HG03378 (cell line): ENCODE measurements at regions not wholly inside any gene's neighbourhood (a gene's known extent, or its start where the extent isn't known, plus 50 kb on each side); places are given as distances from the start of the nearest gene placed in this dataset.

Source experiments
- ATAC-seq: cut with Tn5 transposase; IDR thresholded peaks from one replicate; pipeline ENCODE4 v1.9.1; 2021; ENCODE audit warnings: mild to moderate bottlenecking, moderate library complexity; ENCODE audit not compliant: unreplicated experiment

DNA sequence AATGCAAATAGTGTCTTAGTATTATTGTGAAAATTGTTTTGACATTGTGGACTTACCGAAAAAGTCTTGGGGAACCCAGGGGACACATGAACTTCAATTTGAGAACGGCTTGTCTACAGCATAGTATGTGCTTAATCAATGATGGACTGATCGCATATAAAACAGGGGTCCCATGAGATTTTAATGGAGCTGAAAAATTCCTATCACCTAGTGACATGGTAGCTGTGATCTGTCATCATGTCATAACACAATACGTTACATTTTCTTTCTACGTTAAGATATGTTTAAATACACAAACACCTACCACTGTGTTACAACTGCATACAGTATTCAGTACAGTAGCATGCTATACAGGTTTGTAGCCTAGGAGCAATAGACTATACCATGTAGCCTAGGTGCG is 153.3 kb upstream of the FOXD3 start:
- ATAC-seq = no peak

DNA sequence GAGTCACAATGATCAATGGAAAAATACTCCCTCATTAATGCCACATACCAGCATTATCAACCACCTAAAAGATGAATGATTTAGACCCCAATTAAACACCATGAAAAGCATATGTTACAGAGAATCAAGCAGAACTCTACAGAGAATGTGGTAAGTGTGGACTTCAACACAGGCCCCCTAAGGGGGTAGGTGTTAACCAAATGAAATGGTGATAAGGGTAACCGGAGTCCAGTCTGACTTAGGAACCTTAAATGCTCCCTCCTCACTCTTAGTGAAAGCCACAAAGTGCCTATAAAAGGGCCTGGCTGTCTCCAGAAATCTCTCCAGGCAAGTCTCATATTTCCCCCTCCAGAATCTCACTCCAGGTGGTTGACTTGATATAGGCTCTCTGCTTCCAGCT is 149.2 kb upstream of the FOXD3 start:
- ATAC-seq = no peak

DNA sequence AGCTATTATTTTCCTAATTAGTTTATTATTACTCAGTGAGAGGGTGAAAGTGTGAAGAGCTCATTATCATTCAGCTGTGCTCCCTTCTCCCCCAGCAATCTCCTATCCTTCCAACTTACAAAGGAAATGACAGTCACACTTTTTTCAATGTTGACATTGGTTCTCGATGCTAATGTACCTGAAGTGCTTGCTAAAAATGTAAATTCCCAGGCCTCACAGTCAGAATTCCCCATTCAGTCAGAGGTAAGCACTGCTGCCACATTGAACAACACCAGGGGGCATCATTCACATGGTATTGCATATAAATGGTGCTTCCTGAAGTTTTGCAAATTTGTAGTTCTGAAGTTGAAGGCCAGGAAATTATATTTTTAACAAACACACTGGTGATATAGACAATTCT is 132.7 kb upstream of the FOXD3 start:
- ATAC-seq = no peak

DNA sequence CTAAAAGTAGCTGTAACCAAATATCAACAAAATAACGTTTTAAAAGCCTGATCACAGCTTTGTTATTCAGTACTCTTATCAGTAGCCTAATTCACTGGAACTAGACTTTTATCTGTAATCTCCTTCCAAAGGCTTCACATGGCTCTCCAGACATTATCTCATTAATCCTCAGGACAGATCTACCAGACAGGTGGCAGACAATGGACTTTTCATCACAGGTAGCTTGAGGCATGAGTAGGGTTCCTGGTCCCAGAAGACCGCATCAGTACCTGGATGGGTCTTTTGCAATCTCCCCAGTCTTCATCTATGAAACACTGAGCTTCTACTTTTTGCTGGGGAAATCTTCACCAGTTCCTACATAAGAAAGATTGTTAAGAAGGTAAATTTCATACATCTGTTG is 132.2 kb upstream of the FOXD3 start:
- ATAC-seq = no peak

DNA sequence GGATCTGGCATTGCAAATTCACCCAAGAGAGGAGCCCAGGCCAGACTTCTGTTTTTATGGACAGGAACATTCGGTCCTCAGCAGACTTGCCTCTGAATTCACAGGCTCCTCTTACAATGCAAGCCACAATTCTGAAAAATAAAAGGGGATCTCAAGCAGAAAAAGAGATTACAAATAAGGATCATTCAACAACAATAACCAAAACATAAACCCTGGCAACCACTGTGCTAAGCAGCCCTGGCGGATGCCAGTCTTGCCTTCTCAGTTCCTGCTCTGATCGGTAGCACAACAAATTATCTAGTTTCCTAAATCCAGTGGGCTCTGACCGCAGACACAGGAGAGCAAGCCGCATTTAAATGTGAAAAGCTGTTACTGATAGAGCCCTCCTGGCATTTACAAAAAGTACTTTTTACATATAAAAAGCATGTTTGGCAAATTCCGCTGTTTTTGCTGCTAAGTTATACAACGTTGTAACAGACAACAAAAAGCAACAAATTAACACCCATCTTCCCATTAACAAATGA is 123.4 kb upstream of the FOXD3 start:
- no peak for ATAC-seq

DNA sequence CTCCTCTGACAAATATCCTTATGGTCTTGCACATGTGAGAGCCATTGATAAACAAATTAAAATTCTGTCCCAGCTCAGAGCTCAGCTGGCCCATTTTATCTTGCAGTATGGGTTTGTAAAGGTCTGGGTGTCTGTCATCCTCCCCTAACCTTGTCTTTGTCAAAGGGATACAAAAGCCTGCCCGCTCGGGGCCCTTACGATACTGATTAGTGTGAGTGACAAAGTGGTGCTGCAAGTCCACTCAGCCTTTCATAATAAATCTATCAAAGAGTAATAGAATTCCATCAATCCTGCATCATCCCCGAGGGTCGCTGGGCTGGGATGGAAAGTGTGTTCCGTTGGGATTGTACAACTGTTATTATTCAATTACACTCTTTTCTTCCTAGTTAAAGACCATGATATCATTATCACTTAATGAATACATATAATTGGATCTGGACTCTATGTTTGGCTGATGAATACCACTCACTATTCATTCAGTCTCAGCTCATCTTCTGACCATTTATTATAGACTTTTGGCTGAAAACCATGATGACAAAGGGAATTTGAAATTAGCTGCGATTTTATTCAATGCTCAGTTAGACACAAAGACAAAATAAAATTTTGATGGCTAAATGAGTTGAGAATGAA is 122.5 kb upstream of the FOXD3 start:
- no peak for ATAC-seq

DNA sequence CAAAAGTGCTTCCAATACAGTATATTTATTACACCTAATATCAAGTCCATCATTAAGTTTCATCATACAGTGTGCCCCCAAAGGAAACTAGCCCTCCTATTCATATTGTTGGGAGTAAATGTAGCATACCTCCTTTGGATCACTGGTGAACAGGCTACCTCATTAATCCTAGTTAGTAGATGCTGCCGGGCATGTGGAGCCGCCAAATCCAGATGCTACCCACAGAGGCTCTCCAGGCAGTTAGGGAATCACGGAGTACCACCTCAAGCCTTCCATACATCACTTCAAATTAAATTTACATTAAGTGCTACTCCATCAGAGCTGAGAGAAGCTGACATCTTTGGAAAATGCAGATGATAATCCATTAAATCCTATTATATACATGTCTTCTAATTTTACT is 121.7 kb upstream of the FOXD3 start:
- ATAC-seq = no peak

DNA sequence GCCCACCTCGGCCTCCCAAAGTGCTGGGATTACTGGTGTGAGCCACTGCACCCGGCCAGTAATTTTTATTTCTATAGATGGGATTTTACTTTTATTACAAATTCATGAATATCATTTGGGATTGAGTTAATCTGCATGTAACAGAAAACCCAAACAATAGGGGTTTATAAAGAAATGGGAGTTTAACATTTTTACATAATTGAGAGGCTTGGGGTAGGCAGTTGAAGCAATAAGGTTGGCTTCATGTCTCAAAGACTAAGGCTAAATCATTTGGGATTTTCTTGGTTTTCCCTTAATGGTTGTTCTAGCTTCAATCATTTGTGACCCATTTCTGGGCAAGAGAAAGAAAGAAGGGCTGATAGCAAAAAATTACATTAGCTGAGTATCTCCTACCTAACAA is 118.7 kb upstream of the FOXD3 start:
- ATAC-seq = no peak

DNA sequence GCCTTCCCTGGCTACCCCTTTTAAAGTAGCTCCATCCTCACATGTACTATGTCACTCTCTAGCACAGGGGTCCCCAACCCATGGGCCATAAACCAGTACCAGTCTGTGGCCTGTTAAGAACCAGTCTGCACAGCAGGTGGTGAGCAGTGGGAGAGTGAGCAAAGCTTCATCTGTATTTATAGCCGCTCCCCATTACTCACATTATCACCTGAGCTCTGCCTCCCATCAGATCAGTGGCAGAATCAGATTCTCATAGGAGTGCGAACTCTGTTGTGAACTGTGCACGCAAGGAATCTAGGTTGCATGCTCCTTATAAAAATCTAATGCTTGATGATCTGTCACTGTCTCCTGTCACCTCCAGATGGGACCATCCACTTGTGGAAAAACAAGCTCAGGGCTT is 116.6 kb upstream of the FOXD3 start:
- no peak for ATAC-seq

DNA sequence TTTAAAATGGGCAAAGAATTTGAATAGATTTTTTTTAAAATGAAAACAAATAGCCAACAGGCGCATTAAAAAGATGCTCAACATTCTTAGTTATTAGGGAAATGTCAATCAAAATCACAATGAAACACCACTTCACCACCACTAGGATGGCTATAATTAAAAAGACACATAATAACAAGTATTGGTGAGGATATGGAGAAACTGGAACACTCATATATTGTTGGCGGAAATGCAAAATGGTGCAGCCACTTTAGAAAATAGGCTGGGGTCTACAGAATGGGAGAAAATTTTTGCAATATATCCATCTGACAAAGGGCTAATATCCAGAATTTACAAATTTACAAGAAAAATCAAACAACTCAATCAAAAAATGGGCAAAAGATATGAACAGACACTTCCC is 107.8 kb upstream of the FOXD3 start:
- no peak for ATAC-seq

DNA sequence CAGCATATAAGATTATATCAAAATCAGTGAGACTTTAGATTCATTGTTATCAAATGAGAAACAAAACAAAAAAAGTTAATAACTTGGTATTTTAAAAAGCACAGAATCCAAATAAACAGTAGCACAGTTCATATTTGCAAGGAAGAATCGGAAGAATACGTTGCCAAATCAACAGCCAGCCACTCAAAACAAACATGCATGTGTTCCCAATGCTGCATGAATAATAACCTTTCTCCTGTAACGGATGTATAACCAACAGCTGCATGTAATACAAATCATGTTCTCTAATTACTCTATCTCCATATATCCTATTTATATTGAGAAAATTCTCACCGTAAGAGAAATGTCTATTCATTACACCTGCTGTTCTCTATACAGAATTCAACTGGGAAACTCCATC is 98.9 kb upstream of the FOXD3 start:
- no peak for ATAC-seq

DNA sequence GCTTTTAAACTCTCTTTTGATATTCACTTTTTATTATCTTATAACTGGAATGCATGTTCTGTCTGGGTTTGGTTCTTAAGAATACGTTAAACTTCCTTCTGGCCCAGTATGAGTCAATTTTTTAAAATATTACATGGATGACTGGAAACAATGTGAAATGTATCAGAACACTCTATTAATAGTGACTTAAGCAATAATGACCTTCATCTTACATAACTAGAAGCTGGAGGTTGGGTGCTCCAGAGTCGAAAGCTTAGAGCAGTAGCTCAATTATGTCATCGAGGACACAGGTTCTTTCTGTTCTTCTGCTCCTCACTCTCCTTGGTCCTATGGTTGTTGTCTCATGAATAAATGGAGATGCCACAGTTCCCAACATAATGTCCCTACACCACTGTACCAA is 91.6 kb upstream of the FOXD3 start:
- ATAC-seq = no peak

DNA sequence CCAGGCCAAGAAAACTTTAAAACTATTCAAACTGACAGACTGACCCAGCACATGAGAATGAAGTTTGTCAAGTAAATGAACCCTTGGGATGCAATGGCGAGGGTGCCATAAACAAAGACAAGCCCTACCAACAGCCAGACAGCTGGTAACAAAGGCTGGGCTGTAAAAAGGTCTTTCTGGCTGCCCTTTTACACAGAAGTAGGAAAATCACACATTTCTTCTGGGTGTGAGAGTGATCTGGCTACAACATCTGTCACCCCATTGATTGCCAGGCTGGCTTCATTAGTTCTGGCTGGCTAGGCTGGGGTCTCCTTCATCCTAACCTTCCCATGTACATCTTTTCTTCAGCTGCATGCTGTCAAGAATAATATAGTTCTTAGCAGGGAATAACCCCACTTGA is 83.6 kb upstream of the FOXD3 start:
- no peak for ATAC-seq

DNA sequence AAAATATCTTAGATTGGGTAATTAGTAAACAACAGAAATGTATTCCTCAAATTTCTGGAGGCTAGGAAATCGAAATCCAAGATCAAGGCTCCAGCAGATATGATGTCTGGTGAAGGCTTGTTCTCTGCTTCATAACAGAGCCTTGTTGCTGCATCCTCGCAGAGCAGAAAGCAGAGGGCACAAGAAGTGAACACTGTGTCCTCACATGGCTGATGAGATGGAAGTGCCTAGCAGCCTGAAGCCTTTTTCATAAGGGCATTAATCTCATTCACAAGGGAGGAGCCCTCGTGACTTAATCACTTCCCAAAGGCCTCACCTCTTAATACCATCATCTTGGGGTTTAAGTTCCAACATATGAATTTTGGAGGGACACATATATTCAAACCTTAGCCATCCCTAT is 77.2 kb upstream of the FOXD3 start:
- ATAC-seq = no peak

DNA sequence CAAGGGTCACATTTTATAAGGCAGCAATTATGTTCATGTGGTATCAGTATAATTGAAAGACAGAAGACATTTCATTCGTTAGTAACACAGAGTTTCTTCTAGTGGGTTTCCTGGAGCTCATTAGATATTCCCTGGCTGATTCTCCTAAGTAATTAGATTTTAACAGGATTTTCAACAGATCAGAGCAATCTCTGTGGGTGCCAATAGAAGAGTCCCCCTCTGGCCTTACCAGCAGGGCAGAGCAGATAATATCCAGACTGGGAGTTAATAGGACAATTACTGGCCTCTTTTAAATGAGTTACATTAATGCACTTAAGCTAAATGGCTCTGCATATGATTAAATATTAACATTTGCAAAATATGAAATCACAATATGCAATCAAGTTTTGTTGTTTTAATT is 74.2 kb upstream of the FOXD3 start:
- ATAC-seq = no peak

DNA sequence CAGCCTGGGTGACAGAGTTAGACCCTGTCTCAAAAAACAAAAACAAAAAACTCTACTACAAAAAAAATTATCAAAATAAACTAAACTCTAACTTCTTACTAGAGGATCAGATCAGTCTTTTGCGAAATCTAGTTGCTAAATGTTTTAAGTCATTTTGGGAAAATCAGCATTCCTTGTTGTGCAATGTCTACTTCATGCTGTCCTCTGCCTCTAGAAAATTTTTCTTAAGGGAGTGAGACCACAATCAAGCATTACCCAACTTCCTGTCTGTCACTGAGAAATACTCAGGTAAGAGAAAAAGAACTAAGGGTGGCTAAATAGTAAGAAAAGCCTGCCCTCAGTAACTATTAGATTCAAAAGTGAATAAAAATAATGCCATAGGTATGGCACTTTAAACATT is 67.2 kb upstream of the FOXD3 start:
- ATAC-seq = no peak

DNA sequence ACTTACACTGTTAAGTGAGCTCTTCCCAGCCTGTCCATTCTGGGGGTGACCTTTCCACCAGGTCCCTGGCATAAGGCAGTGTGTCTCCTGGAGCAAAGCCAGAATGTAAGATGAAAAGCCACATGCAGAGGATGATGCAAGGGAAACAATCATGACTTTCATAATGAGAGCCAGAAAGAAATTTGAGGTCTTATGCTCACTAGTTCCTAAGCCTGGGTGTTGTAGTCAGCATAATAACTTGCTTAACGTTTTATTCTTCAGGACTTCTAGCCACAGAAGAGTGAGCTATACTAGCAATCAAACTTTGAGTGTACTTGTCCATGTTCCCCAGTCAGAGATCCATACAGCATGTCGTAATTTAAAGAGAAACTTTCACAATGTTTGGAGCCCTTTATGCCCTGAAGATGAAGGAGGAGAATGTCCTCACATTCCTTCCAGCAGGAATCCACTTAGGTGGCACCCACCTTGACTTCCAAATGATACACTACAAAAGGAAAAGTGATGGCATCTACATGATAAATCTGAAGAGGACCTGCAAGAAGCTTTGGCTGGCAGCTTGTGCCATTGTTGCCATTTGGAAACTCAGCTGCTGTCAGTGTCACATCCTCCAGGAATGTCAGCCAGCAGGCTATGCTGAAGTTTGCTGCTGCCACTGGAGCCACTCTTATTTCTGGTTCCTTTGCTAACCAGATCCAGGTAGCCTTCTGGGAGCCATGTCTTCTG is 60.5 kb upstream of the FOXD3 start:
- ATAC-seq = no peak

DNA sequence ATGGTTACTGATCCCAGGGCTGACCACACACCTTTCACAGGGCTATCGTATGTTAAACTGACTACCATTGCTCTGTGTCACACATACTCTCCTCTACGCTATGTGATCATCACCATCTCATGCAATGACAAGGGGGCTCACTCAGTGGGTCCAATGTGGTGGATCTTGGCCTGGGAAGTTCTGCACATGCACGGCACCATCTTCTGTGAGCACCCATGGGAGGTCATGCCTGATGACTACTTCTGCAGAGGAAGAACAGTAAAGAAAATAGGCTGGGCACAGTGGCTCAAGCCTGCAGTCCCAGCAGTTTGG is 60.0 kb upstream of the FOXD3 start:
- no peak for ATAC-seq

DNA sequence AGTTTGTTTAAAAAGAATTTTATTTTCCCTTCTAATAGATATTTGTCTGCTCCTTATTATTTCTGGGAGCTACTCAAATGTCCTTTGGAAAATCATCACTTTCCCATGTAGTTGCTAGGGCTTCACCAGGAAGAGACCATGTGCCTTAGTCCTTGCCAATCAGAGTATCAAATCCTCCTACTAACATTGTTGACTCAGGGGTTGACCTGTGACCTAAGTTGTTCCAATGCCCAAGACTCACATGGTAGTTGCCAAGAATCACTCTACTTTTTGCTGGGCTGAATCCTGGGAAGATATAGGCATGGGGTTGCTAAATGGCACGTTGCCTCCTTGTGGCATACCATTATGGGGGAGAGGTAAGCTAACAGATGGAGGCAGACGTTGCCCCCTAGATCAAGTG is 58.2 kb upstream of the FOXD3 start:
- ATAC-seq = no peak

DNA sequence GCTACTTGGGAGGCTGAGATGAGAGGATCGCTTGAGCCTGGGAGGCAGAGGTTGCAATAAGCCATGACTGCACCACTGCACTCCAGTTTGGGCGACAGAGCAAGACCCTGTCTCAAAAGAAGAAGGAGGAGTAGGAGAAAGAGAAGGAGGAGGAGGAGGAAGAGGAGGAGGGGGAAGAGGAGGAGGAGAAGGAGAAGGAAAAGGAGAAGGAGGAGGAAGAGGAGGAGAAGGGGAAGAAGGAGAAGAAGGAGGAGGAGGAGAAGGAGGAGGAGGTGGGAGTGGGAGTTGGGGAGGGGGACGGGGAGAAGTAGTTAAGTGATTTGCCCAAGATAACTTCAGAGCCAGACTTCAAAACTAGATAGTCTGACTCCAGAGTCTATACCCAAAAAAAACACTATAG is 55.5 kb upstream of the FOXD3 start:
- no peak for ATAC-seq

DNA sequence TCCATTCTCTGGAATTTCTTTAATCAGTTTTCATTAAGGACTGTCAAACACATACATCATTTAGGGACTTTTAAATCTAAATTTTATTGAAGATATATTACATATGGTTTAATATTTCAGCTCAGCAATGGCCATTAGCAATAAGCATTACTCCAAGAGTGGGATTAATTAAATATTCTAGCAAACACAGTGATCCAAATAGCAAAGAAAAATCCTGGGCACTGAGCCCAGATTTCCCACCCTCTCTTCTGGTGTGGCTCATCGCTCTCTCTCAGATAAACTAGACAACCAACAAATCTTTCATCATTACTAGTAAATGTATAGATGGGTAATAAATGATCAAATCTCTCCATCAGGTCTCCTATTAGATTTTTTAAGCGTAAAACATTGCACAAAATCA is 53.5 kb upstream of the FOXD3 start:
- no peak for ATAC-seq

DNA sequence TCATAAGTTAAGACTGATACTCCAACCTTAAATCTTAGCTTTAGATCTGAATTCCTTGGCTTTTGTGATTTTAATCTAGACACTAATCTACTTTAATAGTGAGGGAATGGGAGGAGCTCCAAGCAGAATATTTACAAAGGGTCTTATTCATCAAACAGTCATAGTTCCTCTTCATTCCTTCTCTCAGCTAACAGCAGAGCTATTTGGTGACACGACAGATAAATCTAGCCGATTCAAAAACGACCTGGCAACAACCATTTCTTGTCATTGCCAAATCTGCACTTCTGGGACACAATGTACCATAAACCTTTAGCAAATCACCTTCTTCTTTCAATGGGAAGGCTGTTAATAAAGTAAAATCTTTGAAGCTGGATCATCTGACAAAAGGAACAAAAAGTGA is 52.8 kb upstream of the FOXD3 start:
- no peak for ATAC-seq
